Stimulated activated CD4-positive, alpha-beta T cell treated with anti-CD3 and anti-CD28 coated beads, Interleukin-2, amount 100 ng/mL, for 48 hours (primary cell): ENCODE measurements at regions not wholly inside any gene's neighbourhood (a gene's known extent, or its start where the extent isn't known, plus 50 kb on each side); places are given as distances from the start of the nearest gene placed in this dataset.

ENCODE experiments used
- DNase-seq, 2 donors: peaks; one replicate each; pipeline ENCODE4 v3.0.0-alpha.2; 2020

DNA sequence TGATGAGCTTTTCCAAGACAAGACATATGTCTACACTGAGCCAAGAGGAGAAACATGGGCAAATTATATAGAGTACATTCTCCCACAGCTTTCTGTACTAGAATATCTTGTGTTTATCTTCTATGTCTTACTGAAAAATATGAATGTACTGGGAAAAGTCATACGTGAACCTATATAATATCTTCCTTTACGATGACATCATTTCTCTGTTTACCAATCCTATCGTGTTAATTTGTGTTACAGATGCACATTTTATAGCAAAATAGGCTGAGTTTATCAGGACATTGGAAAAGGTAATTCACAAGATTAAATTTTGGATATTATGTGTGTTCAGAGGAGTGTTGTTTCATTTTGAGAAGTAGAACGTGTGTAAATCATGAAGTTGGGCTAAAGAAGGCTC, 452.5 kb upstream of the THRB start:
- DNase-seq = no peak

DNA sequence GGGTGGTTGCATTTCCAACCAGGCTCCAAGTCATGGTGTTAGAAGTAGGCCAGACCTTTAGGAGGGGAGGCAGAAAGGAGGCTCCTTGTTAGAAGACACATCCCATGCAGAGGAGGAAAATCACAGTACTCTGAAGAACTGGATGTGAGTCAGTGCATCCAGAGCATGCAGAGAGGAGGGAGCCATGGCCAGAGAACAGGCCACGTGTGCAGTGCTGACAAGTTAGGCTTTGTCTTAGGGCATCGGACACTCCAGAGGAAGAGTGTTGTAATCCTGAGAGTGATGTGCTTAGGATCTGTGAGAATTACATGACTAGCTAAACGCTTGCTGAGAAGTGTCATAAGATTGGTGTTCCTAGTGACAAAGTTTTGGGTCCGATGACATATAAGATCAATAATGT, 456.5 kb upstream of the THRB start:
- DNase-seq = no peak

- no peak for DNase-seq
Measured at GRCh38 chr3:24952388-24952787, 457.7 kb upstream of the THRB start.

DNA sequence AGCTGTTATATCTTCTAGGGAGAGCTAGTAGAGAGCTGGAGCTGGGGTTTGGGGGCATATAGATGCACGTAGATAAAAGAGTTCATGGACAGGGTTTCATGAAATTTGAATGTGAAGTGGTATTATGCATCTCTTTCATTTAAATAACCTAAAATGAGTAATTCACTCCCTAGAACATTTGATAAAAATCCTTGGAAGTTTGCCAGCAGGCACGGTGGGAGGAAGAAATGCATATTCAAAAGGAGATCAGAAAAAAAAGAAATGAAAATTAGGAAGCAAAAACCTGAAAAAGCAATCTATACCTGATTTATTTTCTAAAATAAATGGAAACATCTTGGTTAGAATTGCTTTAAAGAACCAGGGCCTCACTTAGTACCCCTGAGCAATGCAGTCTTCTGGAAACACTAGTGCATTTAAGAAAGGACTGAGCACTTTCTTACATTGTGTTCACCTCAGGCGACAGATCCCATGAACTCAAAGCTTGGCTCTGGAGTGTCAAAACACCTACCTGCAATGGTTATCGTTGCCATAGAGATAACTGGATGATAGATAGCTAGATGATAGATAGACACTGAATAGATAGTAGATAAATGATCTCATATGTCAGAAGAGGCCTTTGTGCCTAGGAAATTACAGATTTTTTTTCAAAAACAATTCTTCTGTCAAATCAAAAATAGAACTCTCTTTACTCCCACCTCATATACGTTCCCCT, 458.6 kb upstream of the THRB start:
- no peak for DNase-seq

- no peak for DNase-seq
Measured at GRCh38 chr3:24956613-24957012, 462.0 kb upstream of the THRB start.

GRCh38 chr3:24958271-24958670, 463.6 kb upstream of the THRB start:
- no peak for DNase-seq

GRCh38 chr3:24958910-24959447, 464.3 kb upstream of the THRB start:
- DNase-seq = no peak

- DNase-seq = no peak
Measured at GRCh38 chr3:24963762-24964625, 464.1 kb upstream of the RARB start.

DNA sequence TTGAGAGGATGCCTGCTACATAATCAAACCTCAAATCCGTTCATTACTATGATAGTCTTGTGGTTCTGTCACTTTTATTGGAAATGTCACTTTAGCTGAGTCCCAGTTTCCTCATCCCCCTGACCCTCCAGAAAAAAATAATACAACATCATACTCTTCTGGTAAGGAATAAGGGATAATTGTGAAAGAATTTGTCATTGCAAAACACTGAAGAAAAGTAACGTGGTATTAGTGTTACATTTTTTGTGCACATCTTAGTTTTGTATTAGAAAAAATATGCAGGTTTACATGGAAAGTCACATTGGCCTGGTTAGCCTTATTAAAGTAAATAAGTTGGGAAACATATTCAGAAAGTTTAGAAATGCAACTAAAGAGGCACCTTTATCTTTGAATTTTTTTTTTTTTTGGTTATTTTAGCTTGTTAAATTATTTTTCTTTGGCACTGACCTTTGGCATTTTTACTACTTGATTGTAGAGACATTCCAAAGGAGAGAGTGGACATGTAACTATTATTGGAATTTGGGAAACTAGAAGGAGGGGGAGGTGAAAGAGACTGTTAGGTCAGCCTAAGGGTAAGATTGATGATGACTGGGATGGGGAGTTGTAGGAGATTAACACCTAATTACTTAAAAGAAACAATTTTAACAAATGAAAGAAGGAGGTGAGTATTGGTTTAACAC, 462.2 kb upstream of the RARB start:
- DNase-seq = no peak

- no peak for DNase-seq
Measured at GRCh38 chr3:24968036-24968435, 460.0 kb upstream of the RARB start.

DNA sequence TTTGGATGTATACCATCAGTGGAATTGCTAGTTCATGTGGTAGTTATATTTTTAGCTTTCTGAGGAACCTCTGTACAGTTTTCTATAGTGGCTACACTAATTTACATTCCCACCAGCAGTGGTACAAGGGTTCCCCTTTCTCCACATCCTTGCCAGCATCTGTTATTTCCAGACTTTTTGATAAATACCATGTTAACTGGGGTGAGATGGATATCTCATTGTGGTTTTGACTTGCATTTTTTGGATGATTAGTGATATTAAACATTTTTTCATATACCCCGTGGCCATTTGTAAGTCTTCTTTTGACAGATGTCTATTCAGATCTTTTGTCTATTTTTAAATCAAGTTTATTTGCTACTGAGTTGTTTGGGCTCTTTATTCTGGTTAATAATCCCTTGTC, 455.6 kb upstream of the RARB start:
- no peak for DNase-seq

DNA sequence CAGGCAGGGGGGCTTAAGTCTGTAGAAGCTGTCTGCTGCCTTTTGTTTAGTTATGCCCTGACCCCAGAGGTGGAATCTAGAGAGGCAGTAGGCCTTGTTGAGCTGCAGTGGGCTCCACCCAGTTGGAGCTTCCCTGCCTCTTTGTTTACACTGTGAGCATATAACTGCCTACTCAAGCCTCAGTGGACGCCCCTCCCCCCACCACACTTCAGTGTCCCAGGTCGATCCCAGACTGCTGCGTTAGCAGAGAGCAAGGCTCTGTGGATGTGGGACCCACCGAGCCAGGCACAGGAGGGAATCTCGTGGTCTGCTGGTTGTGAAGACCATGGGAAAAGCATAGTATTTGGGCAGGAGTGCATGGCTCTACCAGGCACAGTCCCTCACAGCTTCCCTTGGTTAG, 446.8 kb upstream of the RARB start:
- DNase-seq = no peak

GRCh38 chr3:24981924-24982323, 446.1 kb upstream of the RARB start:
- DNase-seq = no peak

DNA sequence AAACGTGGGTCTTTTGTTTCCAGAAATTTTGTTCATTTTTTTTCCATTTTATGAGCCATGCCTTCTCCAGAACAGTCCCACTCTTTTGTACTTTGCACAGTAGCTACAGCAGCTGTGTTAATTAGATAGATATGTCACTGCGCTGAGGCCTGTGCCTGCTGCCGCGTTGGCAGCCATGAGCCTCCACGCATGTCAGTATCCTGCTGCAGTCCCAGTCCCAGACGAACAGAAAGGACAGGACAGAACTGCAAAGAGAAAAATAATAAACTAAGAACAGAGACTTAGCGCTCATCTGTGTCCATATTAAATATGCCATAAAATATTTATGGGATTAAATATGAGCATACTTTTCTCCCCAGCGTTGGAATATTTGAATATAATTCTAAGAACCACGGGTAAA, 442.4 kb upstream of the RARB start:
- no peak for DNase-seq

GRCh38 chr3:24986612-24987011, 441.5 kb upstream of the RARB start:
- no peak for DNase-seq

GRCh38 chr3:24999357-24999756, 428.7 kb upstream of the RARB start:
- DNase-seq = no peak

- DNase-seq = no peak
Measured at GRCh38 chr3:25000971-25001591, 427.0 kb upstream of the RARB start.

DNA sequence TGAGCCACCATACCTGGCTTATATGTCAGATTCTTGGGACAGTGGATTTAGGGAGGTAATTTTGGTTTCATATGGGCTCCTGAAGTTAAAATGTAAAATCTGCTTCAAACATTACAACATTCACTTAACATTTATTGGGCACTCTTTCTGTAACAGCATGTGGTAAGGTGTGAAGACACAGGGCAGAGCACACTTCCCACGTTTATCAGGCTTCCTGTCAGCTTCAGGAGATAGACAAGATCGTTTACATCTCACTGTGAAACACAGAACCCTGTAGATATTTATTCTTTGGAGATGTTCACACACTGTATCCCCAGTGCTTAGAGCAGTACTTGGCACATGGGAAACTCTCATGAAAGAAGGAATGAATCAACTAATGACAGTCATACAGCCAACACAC, 426.0 kb upstream of the RARB start:
- no peak for DNase-seq

DNA sequence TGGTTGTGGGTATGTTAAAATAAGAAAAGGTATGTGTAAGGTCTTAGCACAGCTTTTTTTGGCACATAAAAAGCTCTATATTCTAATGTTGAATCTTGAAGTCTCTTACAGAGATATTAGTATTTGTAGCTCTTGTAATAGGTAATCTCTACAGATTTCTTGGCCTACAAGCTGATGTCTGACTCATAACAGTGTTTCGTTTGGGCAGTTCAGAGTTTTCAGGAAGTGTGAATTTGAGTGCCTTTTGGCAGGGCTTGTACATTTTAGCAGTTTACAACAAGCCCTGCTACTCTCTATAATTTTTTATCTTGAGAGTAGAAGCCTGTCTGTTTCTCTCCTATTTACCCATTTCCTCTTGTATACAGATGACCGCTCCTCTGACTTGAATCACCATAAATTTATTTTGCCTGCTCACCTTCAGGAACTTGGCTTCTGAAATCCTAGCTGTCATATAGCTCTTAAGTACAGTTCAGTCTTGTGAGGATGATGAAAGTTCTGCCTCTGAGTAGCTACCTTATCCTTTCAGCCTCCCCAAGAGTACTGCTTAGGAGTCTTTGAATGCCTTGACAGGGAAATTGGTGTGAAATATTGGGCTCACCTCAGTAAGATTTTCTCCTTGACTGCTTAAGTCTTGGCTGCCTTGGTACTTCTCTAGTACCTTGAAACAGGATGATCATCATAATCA, 419.9 kb upstream of the RARB start:
- no peak for DNase-seq

DNA sequence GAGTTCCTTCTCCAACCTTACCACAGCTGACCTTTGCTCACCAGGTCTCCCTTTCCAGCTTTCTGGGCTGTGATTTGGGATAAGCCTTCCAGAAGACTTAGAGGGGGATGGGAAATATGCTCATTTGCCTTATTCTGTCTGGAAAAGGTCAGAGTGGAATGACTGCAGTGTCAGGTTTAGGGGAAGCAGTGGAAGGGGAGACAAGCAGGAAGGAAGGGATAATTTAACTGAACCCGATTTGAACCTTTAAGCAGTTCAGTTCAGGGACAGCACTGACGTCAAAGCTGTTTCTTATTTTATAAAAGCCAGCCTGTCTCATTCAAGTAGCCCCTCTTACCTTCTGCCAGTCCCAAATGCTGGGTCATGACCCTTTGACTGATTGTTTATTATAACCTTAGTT, 418.4 kb upstream of the RARB start:
- no peak for DNase-seq

- no peak for DNase-seq
Measured at GRCh38 chr3:25015599-25015998, 412.5 kb upstream of the RARB start.

DNA sequence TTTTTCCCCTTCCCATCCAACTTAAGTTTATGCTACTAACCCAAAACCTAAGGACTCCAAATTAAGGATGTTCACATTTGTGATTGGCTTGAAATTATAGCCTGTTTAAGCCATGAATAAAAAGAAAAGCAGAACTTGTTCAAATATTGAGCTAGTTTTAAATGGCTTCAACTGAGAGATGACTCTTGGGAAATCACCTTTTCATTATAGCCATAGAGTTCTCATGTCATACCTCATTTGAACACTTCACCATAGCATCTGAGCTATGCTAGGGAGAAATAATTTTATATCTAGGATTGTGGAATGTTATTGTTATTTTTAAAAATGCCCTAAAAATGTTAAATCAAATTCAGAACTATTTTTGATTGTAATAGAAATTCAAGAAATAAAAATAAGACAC, 409.2 kb upstream of the RARB start:
- no peak for DNase-seq

DNA sequence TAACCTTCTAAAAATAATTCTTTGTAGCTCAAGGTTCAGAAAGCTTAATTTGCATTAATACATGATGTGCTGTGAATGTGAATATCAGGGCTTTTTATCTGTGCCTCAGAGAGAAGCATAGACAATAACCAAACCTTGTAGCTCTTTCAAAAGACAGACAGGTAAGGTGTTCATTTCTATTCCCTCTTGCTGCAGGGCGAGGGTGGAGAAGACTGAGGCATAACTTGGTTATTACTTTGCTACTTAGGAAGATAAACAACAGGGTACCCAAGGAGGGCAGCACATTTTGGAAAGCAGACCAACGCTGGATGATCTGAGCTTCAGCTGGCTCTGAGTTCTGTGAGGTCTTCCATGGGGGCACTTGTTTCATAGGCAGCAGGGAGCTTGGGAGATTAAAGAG, 408.6 kb upstream of the RARB start:
- no peak for DNase-seq
